T-cell (primary cell): ENCODE measurements at regions not wholly inside any gene's neighbourhood (a gene's known extent, or its start where the extent isn't known, plus 50 kb on each side); places are given as distances from the start of the nearest gene placed in this dataset.

ENCODE experiments used
- ATAC-seq, 4 experiments: fragments of 200-7000 bp in 3 of 4; fragments of 150-1000 bp in 1 of 4; cut with Tn5 transposase; replicated peaks in 1 of 4; 1 replicate in 3 of 4; 2 replicates in 1 of 4; pipeline ENCODE4 v1.10.0; 2021; ENCODE audit warnings: moderate library complexity in 3 of 4, mild to moderate bottlenecking in 2 of 4, moderate number of reproducible peaks in 1 of 4
- CTCF ChIA-PET, 2 donors: fragments of 300-600 bp; sonication (Branson Sonifier 250); formaldehyde crosslinking; loops; one replicate each; lab custom pipeline; 2022; ENCODE audit warnings: antibody characterized with exemption in 2 of 2; lab: Charles Lee
- POLR2A ChIA-PET, 2 donors: fragments of 300-600 bp; sonication (Branson Sonifier 250); formaldehyde crosslinking; loops; one replicate each; lab custom pipeline; 2022; ENCODE audit warnings: antibody characterized with exemption in 2 of 2; lab: Charles Lee
- DNase-seq, 35 experiments: peaks; one replicate each; pipeline versions ENCODE4 v3.0.0 to v3.0.0-alpha.2; 2013 to 2023
- H3K27ac ChIP-seq: one replicate; pipeline ENCODE4 v1.5.1; 2013; ENCODE audit warnings: low read length
- H3K27me3 ChIP-seq, 2 experiments: replicated peaks in 1 of 2; 1 replicate in 1 of 2; 2 replicates in 1 of 2; pipeline versions ENCODE4 v1.6.1 to v1.7.0; 2013; ENCODE audit warnings: low read length in 1 of 2, mixed read lengths in 1 of 2; ENCODE audit not compliant: control insufficient read depth in 2 of 2, insufficient read depth in 2 of 2; ENCODE audit errors: extremely low read depth in 1 of 2
- H3K36me3 ChIP-seq, 2 donors: 1 replicate in 1 of 2; 2 replicates in 1 of 2; pipeline versions ENCODE4 v1.6.1 to v1.7.0; 2013; ENCODE audit warnings: low read length in 1 of 2; ENCODE audit not compliant: control insufficient read depth in 2 of 2, insufficient read depth in 1 of 2; ENCODE audit errors: extremely low read depth in 1 of 2
- H3K4me1 ChIP-seq, 2 experiments: 1 replicate in 1 of 2; 2 replicates in 1 of 2; pipeline versions ENCODE4 v1.6.1 to v1.7.0; 2013; ENCODE audit warnings: low read length in 2 of 2, mixed read lengths in 1 of 2; ENCODE audit not compliant: insufficient read depth in 2 of 2, control insufficient read depth in 1 of 2; ENCODE audit errors: extremely low read depth in 1 of 2
- H3K4me3 ChIP-seq, 2 donors: 1 replicate in 1 of 2; 2 replicates in 1 of 2; pipeline versions ENCODE4 v1.5.1 to v1.7.0; 2013; ENCODE audit warnings: mild to moderate bottlenecking in 2 of 2, low read length in 1 of 2, moderate library complexity in 1 of 2; ENCODE audit not compliant: control insufficient read depth in 1 of 2; ENCODE audit errors: extremely low read depth in 1 of 2
- H3K9me3 ChIP-seq: 2 replicates; pipeline ENCODE4 v1.7.0; 2013
- H3K27ac Mint-ChIP-seq, 2 donors: one replicate each; pipeline ENCODE4 v1.8.0; 2020 to 2021; ENCODE audit warnings: mild to moderate bottlenecking in 2 of 2, mixed read lengths in 2 of 2
- H3K27me3 Mint-ChIP-seq, 2 donors: one replicate each; pipeline ENCODE4 v1.8.0; 2021 to 2022; ENCODE audit warnings: mixed read lengths in 2 of 2
- H3K36me3 Mint-ChIP-seq: one replicate; pipeline ENCODE4 v1.8.0; 2021; ENCODE audit warnings: mixed read lengths
- H3K4me1 Mint-ChIP-seq, 3 donors: one replicate each; pipeline ENCODE4 v1.8.0; 2020 to 2022; ENCODE audit warnings: mixed read lengths in 3 of 3, mild to moderate bottlenecking in 1 of 3
- H3K4me3 Mint-ChIP-seq, 3 donors: one replicate each; pipeline ENCODE4 v1.8.0; 2020 to 2022; ENCODE audit warnings: mild to moderate bottlenecking in 3 of 3, mixed read lengths in 3 of 3, moderate library complexity in 3 of 3
- H3K9me3 Mint-ChIP-seq, 3 donors: one replicate each; pipeline ENCODE4 v1.8.0; 2020 to 2022; ENCODE audit warnings: mixed read lengths in 3 of 3
- WGBS: methylation state at CpG from one replicate; pipeline ENCODE4 v1.1.5; 2013; ENCODE audit warnings: missing lambda C conversion rate; ENCODE audit not compliant: insufficient coverage; 5-methylcytosine and 5-hydroxymethylcytosine counted together

- peaks cover 0 to 4% of the 10 kb centered on the region in 2 experiments for H3K27me3 ChIP-seq
- CTCF ChIA-PET = no interaction called here
- H3K4me1 ChIP-seq = no peaks in the 10 kb centered on the region
- Mint-ChIP-seq H3K4me3 (no peak overlapping the region), H3K36me3 (no peaks in the 10 kb centered on the region), H3K4me1 (no peaks in the 10 kb centered on the region), H3K9me3 (no peaks in the 10 kb centered on the region), H3K27me3 (peaks cover 8 to 9% of the 10 kb centered on the region in 2 donors), H3K27ac (no peak overlapping the region)
- no peaks in the 10 kb centered on the region for H3K36me3 ChIP-seq
- no peak for DNase-seq
- no peak for ATAC-seq
- POLR2A ChIA-PET = no interaction called here
- H3K4me3 ChIP-seq = no peak overlapping the region
- no CpG with 5 or more reads among the region's 2 CpGs for WGBS
- H3K9me3 ChIP-seq = no peaks in the 10 kb centered on the region
- H3K27ac ChIP-seq = no peak overlapping the region
Observed at GRCh38 chr5:36447776-36448175, 146.1 kb upstream of the RANBP3L start.

- no peaks in the 10 kb centered on the region for H3K4me1 Mint-ChIP-seq
- ATAC-seq = no peak
Observed at GRCh38 chr5:36450229-36451014, 148.7 kb upstream of the RANBP3L start.

GRCh38 chr5:36452424-36453006 is 150.8 kb upstream of the RANBP3L start:
- ChIA-PET CTCF (no interaction called here), POLR2A (no interaction called here)
- Mint-ChIP-seq H3K36me3 (no peaks in the 10 kb centered on the region), H3K4me1 (no peaks in the 10 kb centered on the region), H3K27ac (no peak overlapping the region), H3K9me3 (peaks cover 0 to 8% (median 0%) of the 10 kb centered on the region in 3 donors), H3K4me3 (no peak overlapping the region), H3K27me3 (peaks cover 12 to 17% of the 10 kb centered on the region in 2 donors)
- Histone ChIP-seq H3K27me3 (peaks cover 0 to 7% of the 10 kb centered on the region in 2 experiments), H3K4me1 (no peaks in the 10 kb centered on the region), H3K9me3 (no peaks in the 10 kb centered on the region), H3K36me3 (no peaks in the 10 kb centered on the region), H3K4me3 (no peak overlapping the region), H3K27ac (no peak overlapping the region)
- DNase-seq = no peak
- ATAC-seq = no peak
- WGBS = no CpG with 5 or more reads among the region's 4 CpGs

More at GRCh38 chr5:36450229-36451014, 148.7 kb upstream of the RANBP3L start:
- H3K36me3 Mint-ChIP-seq = no peaks in the 10 kb centered on the region
- Histone ChIP-seq H3K4me1 (no peaks in the 10 kb centered on the region), H3K27me3 (peaks cover 0 to 3% of the 10 kb centered on the region in 2 experiments), H3K4me3 (no peak overlapping the region), H3K36me3 (no peaks in the 10 kb centered on the region), H3K27ac (no peak overlapping the region), H3K9me3 (no peaks in the 10 kb centered on the region)
- POLR2A ChIA-PET = no interaction called here
- no peaks in the 10 kb centered on the region for H3K9me3 Mint-ChIP-seq
- no peak for DNase-seq
- WGBS = 50% methylated on average over 1 of the region's 3 CpGs
- H3K4me3 Mint-ChIP-seq = no peak overlapping the region
- CTCF ChIA-PET = interaction anchor here in 1 of 2 donors (0.6 kb wide), 1 partner anchor 10 kb away, joined by 8 read pairs; no protein-coding TSS in a partner anchor
- H3K27me3 Mint-ChIP-seq = peaks cover 7 to 8% of the 10 kb centered on the region in 2 donors
- no peak overlapping the region for H3K27ac Mint-ChIP-seq

GRCh38 chr5:36457511-36458270 is 148.7 kb upstream of the SLC1A3 start:
- Histone ChIP-seq H3K4me1 (no peaks in the 10 kb centered on the region), H3K27ac (no peak overlapping the region), H3K9me3 (no peaks in the 10 kb centered on the region), H3K27me3 (peaks cover 0 to 7% of the 10 kb centered on the region in 2 experiments), H3K4me3 (no peak overlapping the region), H3K36me3 (no peaks in the 10 kb centered on the region)
- Mint-ChIP-seq H3K4me1 (no peaks in the 10 kb centered on the region), H3K27me3 (peaks cover 8 to 17% of the 10 kb centered on the region in 2 donors), H3K4me3 (no peak overlapping the region), H3K9me3 (peaks cover 0 to 8% (median 0%) of the 10 kb centered on the region in 3 donors), H3K36me3 (no peaks in the 10 kb centered on the region), H3K27ac (no peak overlapping the region)
- DNase-seq = no peak
- ChIA-PET POLR2A (no interaction called here), CTCF (no interaction called here)
- ATAC-seq = no peak
- WGBS = 60% methylated on average over 2 of the region's 3 CpGs

- Mint-ChIP-seq H3K4me3 (no peak overlapping the region), H3K9me3 (peaks cover 0 to 8% (median 0%) of the 10 kb centered on the region in 3 donors), H3K27me3 (peaks cover 8 to 17% of the 10 kb centered on the region in 2 donors), H3K4me1 (no peaks in the 10 kb centered on the region), H3K36me3 (no peaks in the 10 kb centered on the region), H3K27ac (no peak overlapping the region)
- no peaks in the 10 kb centered on the region for H3K36me3 ChIP-seq
- ATAC-seq = no peak
- ChIA-PET CTCF (no interaction called here), POLR2A (no interaction called here)
- no peaks in the 10 kb centered on the region for H3K4me1 ChIP-seq
- H3K27ac ChIP-seq = no peak overlapping the region
- peaks cover 0 to 7% of the 10 kb centered on the region in 2 experiments for H3K27me3 ChIP-seq
- 90% methylated on average over 1 of the region's 3 CpGs for WGBS
- H3K4me3 ChIP-seq = no peak overlapping the region
- no peak for DNase-seq
- no peaks in the 10 kb centered on the region for H3K9me3 ChIP-seq
Observed at GRCh38 chr5:36458746-36459145, 147.7 kb upstream of the SLC1A3 start.
